MM.1S (cell line): ENCODE measurements at regions not wholly inside any gene's neighbourhood (a gene's known extent, or its start where the extent isn't known, plus 50 kb on each side); places are given as distances from the start of the nearest gene placed in this dataset.

ENCODE experiments used
- CTCF ChIP-seq: fragments of 300-600 bp; sonication (generic); IDR thresholded peaks from 2 replicates; pipeline ENCODE4 v1.5.1; 2016; ENCODE audit warnings: antibody characterized with exemption, low read length, mixed read lengths
- EZH2 ChIP-seq: fragments of 300-600 bp; sonication (generic); optimal IDR thresholded peaks from 2 replicates; pipeline ENCODE3; 2017; ENCODE audit warnings: low read depth, mild to moderate bottlenecking, antibody characterized with exemption, low read length, mixed read lengths
- EZH2phosphoT487 ChIP-seq: fragments of 300-600 bp; sonication (generic); IDR thresholded peaks from 2 replicates; pipeline ENCODE4 v1.6.1; 2018; ENCODE audit warnings: antibody characterized with exemption, low read length

GRCh38 chr11:70644343-70645060, 246.2 kb downstream of the CTTN start:
- TF ChIP-seq CTCF = no peak
- TF ChIP-seq EZH2 = no peak
- no peak for TF ChIP-seq EZH2phosphoT487
